ENCODE measurements at regions not wholly inside any gene's neighbourhood (a gene's known extent, or its start where the extent isn't known, plus 50 kb on each side); places are given as distances from the start of the nearest gene placed in this dataset.

Small RNA genes in the stretch of these regions (microRNA-seq; reads per million reads assigned to microRNA genes)
- 3,189 reads per million, percentile 89 among the genes with 10 or more reads in this experiment for gene MIR30A
- 37.2 reads per million, percentile 52 among the genes with 10 or more reads in this experiment for gene MIR30C2

Measured in type B pancreatic cell (in vitro differentiated cells).